ENCODE measurements at regions not wholly inside any gene's neighbourhood (a gene's known extent, or its start where the extent isn't known, plus 50 kb on each side); places are given as distances from the start of the nearest gene placed in this dataset.

DNA sequence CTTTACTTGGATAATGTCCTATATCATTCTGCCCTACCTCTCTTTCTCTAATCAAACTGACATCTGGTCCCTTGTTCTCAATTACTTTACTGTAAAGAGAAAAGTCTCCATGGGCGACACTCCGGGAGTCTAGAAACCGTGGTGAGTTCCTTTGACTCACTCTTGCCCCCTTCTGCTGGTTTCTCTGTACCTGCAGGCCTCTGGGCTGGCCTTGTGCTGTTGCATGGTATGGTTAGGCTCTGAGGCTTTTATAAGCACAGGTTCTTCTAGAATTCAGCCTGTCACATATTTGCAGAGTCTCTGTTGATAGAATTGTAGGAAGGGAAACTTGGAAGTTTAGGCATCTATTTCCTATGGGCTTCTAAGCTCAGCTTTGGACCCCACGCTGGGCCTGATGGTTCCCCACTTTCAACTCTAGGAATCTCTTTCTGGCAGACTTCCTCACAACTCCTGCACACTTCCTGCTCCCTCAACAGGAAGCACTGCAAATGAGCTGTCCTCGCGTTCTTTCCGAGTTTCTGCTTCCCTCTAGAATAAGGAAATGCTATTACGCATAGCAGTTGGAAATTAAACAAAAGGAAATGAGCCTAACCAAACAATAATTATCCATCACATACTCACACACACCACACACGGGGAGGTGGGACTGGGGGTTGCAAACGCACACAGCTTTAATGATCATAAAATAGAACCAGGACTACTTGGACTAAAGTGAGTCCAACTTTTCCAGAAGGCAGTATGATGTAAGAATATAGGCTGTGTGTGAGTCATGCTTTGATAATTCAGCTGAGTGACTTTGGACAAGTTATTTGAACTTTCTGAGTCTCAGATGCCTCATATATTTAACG lies 683.3 kb downstream of the QKI start:
- H3K79me1 ChIP-seq (ENCODE audit: insufficient read depth, low read depth, low read length, poor library complexity, severe bottlenecking), result no peaks in the 10 kb centered on the region
- no peak overlapping the region for H3K4me2 ChIP-seq (ENCODE audit: insufficient read depth, insufficient read length, low read length)
- H3K79me2 ChIP-seq (ENCODE audit: insufficient read depth, low read length), result no peaks in the 10 kb centered on the region
- no peak overlapping the region for H4K91ac ChIP-seq (ENCODE audit: insufficient read length, low read depth, low read length)
- peaks cover 0 to 14% (median 0%) of the 10 kb centered on the region in 3 experiments; a peak in 2 of 7 replicates for H3K36me3 Mint-ChIP-seq (ENCODE audit: insufficient read depth in 1 of 3, low read depth in 3 of 3)
- no peak overlapping the region for H3T11ph ChIP-seq (ENCODE audit: low read length)
- H3K9me3 Mint-ChIP-seq, result peaks cover 0 to 3% of the 10 kb centered on the region in 2 experiments; a peak in 2 of 5 replicates
- no peak overlapping the region for H2BK12ac ChIP-seq (ENCODE audit: insufficient read length, low read depth, low read length)
- no peak overlapping the region for H2BK15ac ChIP-seq (ENCODE audit: low read depth, low read length)
- no peak overlapping the region for H2BK20ac ChIP-seq (ENCODE audit: low read depth, low read length, poor library complexity, severe bottlenecking)
- H3K27me3 Mint-ChIP-seq (ENCODE audit: low read depth), result no peaks in the 10 kb centered on the region
- no peak overlapping the region for H2BK5ac ChIP-seq (ENCODE audit: insufficient read length, low read length)
- no peak overlapping the region for H4K5ac ChIP-seq (ENCODE audit: insufficient read length, low read depth, low read length)
- DNase-seq, result peak; percentile 40
- H2AK5ac ChIP-seq (ENCODE audit: insufficient read length, low read length), result no peak overlapping the region
- H3K23me2 ChIP-seq (ENCODE audit: insufficient read length, low read depth, low read length, poor library complexity, severe bottlenecking), result no peaks in the 10 kb centered on the region
- H3K14ac ChIP-seq (ENCODE audit: insufficient read depth, low read length), result no peak overlapping the region
- TF ChIP-seq, protein P1, sequence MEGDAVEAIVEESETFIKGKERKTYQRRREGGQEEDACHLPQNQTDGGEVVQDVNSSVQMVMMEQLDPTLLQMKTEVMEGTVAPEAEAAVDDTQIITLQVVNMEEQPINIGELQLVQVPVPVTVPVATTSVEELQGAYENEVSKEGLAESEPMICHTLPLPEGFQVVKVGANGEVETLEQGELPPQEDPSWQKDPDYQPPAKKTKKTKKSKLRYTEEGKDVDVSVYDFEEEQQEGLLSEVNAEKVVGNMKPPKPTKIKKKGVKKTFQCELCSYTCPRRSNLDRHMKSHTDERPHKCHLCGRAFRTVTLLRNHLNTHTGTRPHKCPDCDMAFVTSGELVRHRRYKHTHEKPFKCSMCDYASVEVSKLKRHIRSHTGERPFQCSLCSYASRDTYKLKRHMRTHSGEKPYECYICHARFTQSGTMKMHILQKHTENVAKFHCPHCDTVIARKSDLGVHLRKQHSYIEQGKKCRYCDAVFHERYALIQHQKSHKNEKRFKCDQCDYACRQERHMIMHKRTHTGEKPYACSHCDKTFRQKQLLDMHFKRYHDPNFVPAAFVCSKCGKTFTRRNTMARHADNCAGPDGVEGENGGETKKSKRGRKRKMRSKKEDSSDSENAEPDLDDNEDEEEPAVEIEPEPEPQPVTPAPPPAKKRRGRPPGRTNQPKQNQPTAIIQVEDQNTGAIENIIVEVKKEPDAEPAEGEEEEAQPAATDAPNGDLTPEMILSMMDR (conservative IDR thresholded peaks at IDR 0.05), result peak; percentile 61
- H2AFZ ChIP-seq (ENCODE audit: low read length), result no peak overlapping the region
- H2BK120ac ChIP-seq (ENCODE audit: low read depth, low read length, poor library complexity, severe bottlenecking), result no peak overlapping the region
- no peaks in the 10 kb centered on the region for H3K27me3 ChIP-seq (ENCODE audit: insufficient read depth, low read length)
- H3K27ac Mint-ChIP-seq, result peak overlapping the region in 1 of 3 experiments; percentile 54; a peak in 2 of 7 replicates
- no peak overlapping the region for H3K4ac ChIP-seq (ENCODE audit: low read depth, low read length)
- H3K27ac ChIP-seq (ENCODE audit: insufficient read length, low read depth, low read length), result no peak overlapping the region
- peaks cover 2% of the 10 kb centered on the region; the same call in 1 of the 2 replicates for H3K4me1 ChIP-seq (ENCODE audit: insufficient read depth, low read length)
- H4K8ac ChIP-seq (replicated peaks; ENCODE audit: insufficient read length, low read depth, low read length), result no peak overlapping the region
- peaks cover 3% of the 10 kb centered on the region for H4K20me1 ChIP-seq (ENCODE audit: control insufficient read depth, insufficient read depth, insufficient read length)
- no peak overlapping the region for H3K9ac ChIP-seq (ENCODE audit: extremely low read depth, insufficient read length, low read length)
- peaks cover 30 to 34% of the 10 kb centered on the region in 2 experiments for H3K4me1 Mint-ChIP-seq
- WGBS (ENCODE audit: extremely low coverage, insufficient read length, low lambda C conversion rate), result no CpG with 5 or more reads among the region's 11 CpGs
- no peak overlapping the region for H3K23ac ChIP-seq (ENCODE audit: insufficient read length, low read depth, low read length)
- H3K18ac ChIP-seq (ENCODE audit: insufficient read length, low read depth, low read length), result no peak overlapping the region
- no peaks in the 10 kb centered on the region for H3K9me3 ChIP-seq (ENCODE audit: control insufficient read depth, low read depth, low read length)
- H3K56ac ChIP-seq (ENCODE audit: insufficient read length, low read depth, low read length), result no peak overlapping the region
- H3K4me3 Mint-ChIP-seq, result no peak overlapping the region

Data from H9 (cell line).